ENCODE measurements at regions not wholly inside any gene's neighbourhood (a gene's known extent, or its start where the extent isn't known, plus 50 kb on each side); places are given as distances from the start of the nearest gene placed in this dataset.

- peaks cover 10% of the 10 kb centered on the region for H3K9me3 Mint-ChIP-seq (ENCODE audit: low read depth)
- no peaks in the 10 kb centered on the region for H3K27me3 Mint-ChIP-seq
- H3K36me3 Mint-ChIP-seq (ENCODE audit: low read depth): no peaks in the 10 kb centered on the region
- no peak overlapping the region for H3K4me3 Mint-ChIP-seq
- intact Hi-C loops (cut with DNase I, micrococcal nuclease): no loop called here
- CTCF ChIA-PET: no interaction called here
- ATAC-seq (no peak), DNase-seq (no peak)
- H3K27ac Mint-ChIP-seq: no peak overlapping the region
- H3K4me1 Mint-ChIP-seq: no peaks in the 10 kb centered on the region
- POLR2A ChIA-PET: no interaction called here
Measured at GRCh38 chr4:171202908-171203307, 610.3 kb upstream of the GALNTL6 start.

DNA sequence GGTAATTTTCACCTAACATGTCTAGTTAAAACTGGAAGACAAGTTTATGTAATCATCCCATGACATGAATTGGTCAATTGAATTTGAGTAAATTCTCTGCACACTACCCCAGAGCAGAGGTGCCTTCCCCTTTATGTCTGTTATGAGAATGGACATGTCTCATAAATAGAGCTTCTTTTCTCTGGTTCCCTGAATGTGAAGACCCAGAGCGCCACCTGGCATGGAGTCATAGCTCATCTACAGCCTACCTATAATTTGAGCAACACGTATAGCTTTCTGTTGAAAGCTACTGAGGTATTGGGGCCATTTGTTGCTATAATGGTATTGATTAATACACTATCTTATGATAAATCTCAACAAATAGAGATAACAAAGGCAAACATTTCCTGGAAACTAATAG lies 626.5 kb upstream of the GALNTL6 start:
- DNase-seq (no peak), ATAC-seq (no peak)
- Mint-ChIP-seq H3K4me1 (no peaks in the 10 kb centered on the region), H3K27ac (no peak overlapping the region), H3K36me3 (ENCODE audit: low read depth) (no peaks in the 10 kb centered on the region), H3K4me3 (no peak overlapping the region), H3K27me3 (no peaks in the 10 kb centered on the region), H3K9me3 (ENCODE audit: low read depth) (peaks cover 3% of the 10 kb centered on the region)
- ChIA-PET CTCF (no interaction called here), POLR2A (no interaction called here)
- intact Hi-C loops (cut with DNase I, micrococcal nuclease): no loop called here

- no peak overlapping the region for H3K27ac Mint-ChIP-seq
- peaks cover 6% of the 10 kb centered on the region for H3K9me3 Mint-ChIP-seq (ENCODE audit: low read depth)
- H3K4me3 Mint-ChIP-seq: no peak overlapping the region
- H3K4me1 Mint-ChIP-seq: no peaks in the 10 kb centered on the region
- intact Hi-C loops (cut with DNase I, micrococcal nuclease): no loop called here
- POLR2A ChIA-PET: no interaction called here
- no peak for ATAC-seq
- CTCF ChIA-PET: no interaction called here
- H3K27me3 Mint-ChIP-seq: no peaks in the 10 kb centered on the region
- H3K36me3 Mint-ChIP-seq (ENCODE audit: low read depth): no peaks in the 10 kb centered on the region
- no peak for DNase-seq
Measured at GRCh38 chr4:171181090-171181489, 632.1 kb upstream of the GALNTL6 start.

DNA sequence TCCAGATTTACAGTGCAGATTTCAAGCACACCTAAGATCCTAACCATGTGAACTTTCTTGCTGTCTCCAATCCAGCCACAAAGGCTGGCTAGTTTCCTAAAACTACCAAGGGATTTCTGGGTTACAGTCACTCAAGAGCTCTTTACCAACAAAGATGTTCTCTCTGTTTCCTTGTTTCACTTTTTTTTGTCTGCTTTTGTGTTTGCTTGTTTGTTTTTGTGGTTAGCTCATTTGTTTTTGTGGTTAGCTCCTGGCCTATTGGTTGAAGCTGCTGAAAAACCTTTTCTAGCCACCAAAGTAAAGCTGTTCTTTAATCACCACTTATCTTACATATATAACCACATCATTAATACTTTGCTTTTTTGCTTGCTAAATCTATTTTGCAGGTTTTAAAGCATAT lies 642.5 kb upstream of the GALNTL6 start:
- DNase-seq (no peak), ATAC-seq (no peak)
- CTCF ChIA-PET: no interaction called here
- Mint-ChIP-seq H3K27ac (no peak overlapping the region), H3K27me3 (no peaks in the 10 kb centered on the region), H3K4me1 (no peaks in the 10 kb centered on the region), H3K9me3 (ENCODE audit: low read depth) (peaks cover 18% of the 10 kb centered on the region), H3K36me3 (ENCODE audit: low read depth) (no peaks in the 10 kb centered on the region), H3K4me3 (no peak overlapping the region)
- POLR2A ChIA-PET: no interaction called here
- intact Hi-C loops (cut with DNase I, micrococcal nuclease): no loop called here

- ChIA-PET CTCF (interaction anchor here (1.0 kb wide), 1 partner anchor 249 kb away, joined by 3 read pairs; no protein-coding TSS in a partner anchor), POLR2A (no interaction called here)
- DNase-seq (no peak), ATAC-seq (no peak)
- Mint-ChIP-seq H3K27ac (no peak overlapping the region), H3K36me3 (ENCODE audit: low read depth) (no peaks in the 10 kb centered on the region), H3K4me1 (no peaks in the 10 kb centered on the region), H3K27me3 (no peaks in the 10 kb centered on the region), H3K9me3 (ENCODE audit: low read depth) (peaks cover 18% of the 10 kb centered on the region), H3K4me3 (no peak overlapping the region)
- intact Hi-C loops (cut with DNase I, micrococcal nuclease): no loop called here
Measured at GRCh38 chr4:171169396-171169795, 643.8 kb upstream of the GALNTL6 start.

GRCh38 chr4:171162478-171162877 lies 650.7 kb upstream of the GALNTL6 start:
- POLR2A ChIA-PET: no interaction called here

DNA sequence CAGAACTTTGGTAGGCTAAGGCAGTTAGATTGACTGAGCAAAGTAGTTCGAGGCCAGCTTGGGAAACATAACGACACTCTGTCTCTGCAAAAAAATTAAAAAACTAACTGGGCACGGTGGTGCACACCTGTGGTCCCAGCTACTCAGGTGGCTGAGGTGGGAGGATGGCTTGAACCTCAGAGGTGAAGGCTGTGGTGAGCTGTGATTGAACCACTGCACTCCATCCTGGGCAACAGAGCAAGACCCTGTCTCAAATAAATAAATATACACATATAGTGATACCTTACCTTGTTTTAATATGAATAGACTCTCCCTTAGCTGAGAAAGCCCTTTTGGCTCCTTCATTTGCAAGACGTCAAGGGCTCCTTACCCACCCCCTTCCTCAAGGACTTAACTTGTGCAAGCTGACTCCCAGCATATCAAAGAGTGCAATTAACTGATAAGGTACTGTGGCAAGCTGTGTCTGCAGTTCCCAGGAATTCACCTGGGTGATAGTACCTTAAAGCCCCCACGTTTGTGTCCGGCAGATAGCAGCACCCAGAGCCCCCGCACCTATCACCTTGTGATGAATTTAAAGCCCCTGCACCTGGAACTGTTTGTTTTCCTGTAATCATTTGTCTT lies 655.6 kb upstream of the GALNTL6 start:
- ChIA-PET CTCF (no interaction called here), POLR2A (no interaction called here)
- DNase-seq: no peak
- Mint-ChIP-seq H3K4me1 (no peaks in the 10 kb centered on the region), H3K27me3 (no peaks in the 10 kb centered on the region), H3K36me3 (ENCODE audit: low read depth) (no peaks in the 10 kb centered on the region), H3K4me3 (no peak overlapping the region), H3K9me3 (ENCODE audit: low read depth) (no peaks in the 10 kb centered on the region), H3K27ac (no peak overlapping the region)
- intact Hi-C loops (cut with DNase I, micrococcal nuclease): no loop called here
- no peak for ATAC-seq

More at GRCh38 chr4:171162478-171162877, 650.7 kb upstream of the GALNTL6 start:
- Mint-ChIP-seq H3K4me1 (no peaks in the 10 kb centered on the region), H3K27ac (no peak overlapping the region), H3K9me3 (ENCODE audit: low read depth) (peaks cover 9% of the 10 kb centered on the region), H3K4me3 (no peak overlapping the region), H3K36me3 (ENCODE audit: low read depth) (no peaks in the 10 kb centered on the region), H3K27me3 (no peaks in the 10 kb centered on the region)
- ATAC-seq (no peak), DNase-seq (no peak)
- intact Hi-C loops (cut with DNase I, micrococcal nuclease): no loop called here
- CTCF ChIA-PET: no interaction called here

DNA sequence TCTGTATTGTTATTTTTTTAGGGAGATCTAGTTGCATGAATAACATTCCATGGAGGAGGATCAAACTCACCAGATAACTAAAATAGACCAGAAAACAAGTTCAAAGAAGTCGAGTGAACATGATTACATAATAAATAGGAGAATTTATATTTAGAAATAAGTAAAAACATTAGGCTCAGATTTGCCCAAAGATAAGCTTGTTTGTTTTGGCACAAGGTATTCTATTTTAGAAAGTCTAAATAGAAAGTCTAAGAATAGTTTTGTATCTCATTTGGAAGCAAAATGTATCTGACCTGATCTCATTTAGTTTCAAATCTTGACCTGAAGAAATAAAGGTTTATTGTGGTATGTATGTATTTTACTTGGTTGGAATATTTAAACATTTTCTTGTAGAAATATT lies 670.6 kb upstream of the GALNTL6 start:
- no peak for ATAC-seq
- no peak for DNase-seq
- CTCF ChIA-PET: no interaction called here
- Mint-ChIP-seq H3K4me1 (no peaks in the 10 kb centered on the region), H3K4me3 (no peak overlapping the region), H3K27me3 (no peaks in the 10 kb centered on the region), H3K36me3 (ENCODE audit: low read depth) (no peaks in the 10 kb centered on the region), H3K9me3 (ENCODE audit: low read depth) (no peaks in the 10 kb centered on the region), H3K27ac (no peak overlapping the region)
- POLR2A ChIA-PET: no interaction called here
- intact Hi-C loops (cut with DNase I, micrococcal nuclease): no loop called here

GRCh38 chr4:171142045-171142444 lies 671.2 kb upstream of the GALNTL6 start:
- CTCF ChIA-PET: no interaction called here
- Mint-ChIP-seq H3K4me1 (no peaks in the 10 kb centered on the region), H3K27ac (no peak overlapping the region), H3K36me3 (ENCODE audit: low read depth) (no peaks in the 10 kb centered on the region), H3K4me3 (no peak overlapping the region), H3K9me3 (ENCODE audit: low read depth) (no peaks in the 10 kb centered on the region), H3K27me3 (no peaks in the 10 kb centered on the region)
- POLR2A ChIA-PET: no interaction called here
- intact Hi-C loops (cut with DNase I, micrococcal nuclease): no loop called here
- DNase-seq: no peak
- ATAC-seq: no peak

- Mint-ChIP-seq H3K27me3 (no peaks in the 10 kb centered on the region), H3K4me3 (no peak overlapping the region), H3K4me1 (no peaks in the 10 kb centered on the region), H3K36me3 (ENCODE audit: low read depth) (no peaks in the 10 kb centered on the region), H3K9me3 (ENCODE audit: low read depth) (peaks cover 3% of the 10 kb centered on the region), H3K27ac (no peak overlapping the region)
- ATAC-seq: no peak
- DNase-seq: no peak
- intact Hi-C loops (cut with DNase I, micrococcal nuclease): no loop called here
- ChIA-PET CTCF (no interaction called here), POLR2A (no interaction called here)
Measured at GRCh38 chr4:171130256-171130801, 682.9 kb upstream of the GALNTL6 start.

- ATAC-seq: no peak
- Mint-ChIP-seq H3K9me3 (ENCODE audit: low read depth) (peaks cover 8% of the 10 kb centered on the region), H3K4me3 (no peak overlapping the region), H3K27ac (no peak overlapping the region), H3K27me3 (no peaks in the 10 kb centered on the region), H3K36me3 (ENCODE audit: low read depth) (no peaks in the 10 kb centered on the region), H3K4me1 (no peaks in the 10 kb centered on the region)
- CTCF ChIA-PET: no interaction called here
- DNase-seq: no peak
- intact Hi-C loops (cut with DNase I, micrococcal nuclease): no loop called here
- POLR2A ChIA-PET: no interaction called here
Measured at GRCh38 chr4:171118091-171118490, 695.1 kb upstream of the GALNTL6 start.

- H3K27ac Mint-ChIP-seq: no peak overlapping the region
- H3K36me3 Mint-ChIP-seq (ENCODE audit: low read depth): no peaks in the 10 kb centered on the region
- ChIA-PET CTCF (no interaction called here), POLR2A (no interaction called here)
- H3K9me3 Mint-ChIP-seq (ENCODE audit: low read depth): peaks cover 8% of the 10 kb centered on the region
- intact Hi-C loops (cut with DNase I, micrococcal nuclease): no loop called here
- H3K4me1 Mint-ChIP-seq: no peaks in the 10 kb centered on the region
- no peak for DNase-seq
- H3K27me3 Mint-ChIP-seq: no peaks in the 10 kb centered on the region
- no peak for ATAC-seq
- H3K4me3 Mint-ChIP-seq: no peak overlapping the region
Measured at GRCh38 chr4:171117457-171117856, 695.7 kb upstream of the GALNTL6 start.

DNA sequence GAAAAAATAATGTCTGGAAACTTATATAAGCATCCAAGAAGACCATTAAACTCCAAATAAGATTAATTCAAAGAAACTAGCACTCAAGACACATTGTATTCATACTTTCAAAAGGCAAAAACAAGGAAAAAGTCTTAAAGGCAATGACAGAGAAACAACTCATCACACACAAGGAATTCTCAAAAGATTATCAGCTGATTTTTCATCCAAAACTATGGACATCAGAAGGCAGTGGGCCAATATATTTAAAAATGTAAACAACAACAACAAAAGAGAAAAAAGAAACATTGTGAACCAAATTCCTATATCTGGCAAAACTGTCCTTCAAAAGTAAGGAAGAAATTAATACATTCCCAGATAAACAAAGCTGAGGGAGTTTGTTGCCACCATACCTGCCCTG lies 711.4 kb upstream of the GALNTL6 start:
- ATAC-seq (no peak), DNase-seq (no peak)
- H3K27ac Mint-ChIP-seq: no peak overlapping the region
- ChIA-PET POLR2A (no interaction called here), CTCF (no interaction called here)
- H3K36me3 Mint-ChIP-seq (ENCODE audit: low read depth): no peaks in the 10 kb centered on the region
- H3K4me1 Mint-ChIP-seq: no peaks in the 10 kb centered on the region
- no peak overlapping the region for H3K4me3 Mint-ChIP-seq
- no peaks in the 10 kb centered on the region for H3K27me3 Mint-ChIP-seq
- peaks cover 4% of the 10 kb centered on the region for H3K9me3 Mint-ChIP-seq (ENCODE audit: low read depth)
- intact Hi-C loops (cut with DNase I, micrococcal nuclease): no loop called here
